Central memory CD4-positive, alpha-beta T cell (primary cell): ENCODE measurements at regions not wholly inside any gene's neighbourhood (a gene's known extent, or its start where the extent isn't known, plus 50 kb on each side); places are given as distances from the start of the nearest gene placed in this dataset.

Source experiments
- DNase-seq: peaks from one replicate; pipeline ENCODE4 v3.0.0; 2022

GRCh38 chr5:158392753-158393152, 533.8 kb upstream of the CLINT1 start:
- no peak for DNase-seq

- no peak for DNase-seq
These were observed 531.6 kb upstream of the CLINT1 start for GRCh38 chr5:158390577-158390976.

GRCh38 chr5:158389786-158390185, 530.8 kb upstream of the CLINT1 start:
- DNase-seq, result no peak

- no peak for DNase-seq
These were observed 529.1 kb upstream of the CLINT1 start for GRCh38 chr5:158388021-158388420.

- no peak for DNase-seq
These were observed 528.6 kb upstream of the CLINT1 start for GRCh38 chr5:158387499-158387898.

GRCh38 chr5:158385982-158386381, 527.0 kb upstream of the CLINT1 start:
- no peak for DNase-seq

- DNase-seq, result no peak
These were observed 525.9 kb upstream of the CLINT1 start for GRCh38 chr5:158384535-158385481.

- DNase-seq, result no peak
These were observed 524.5 kb upstream of the CLINT1 start for GRCh38 chr5:158383486-158383885.

- no peak for DNase-seq
These were observed 523.5 kb upstream of the CLINT1 start for GRCh38 chr5:158382473-158382872.

- DNase-seq, result no peak
These were observed 522.7 kb upstream of the CLINT1 start for GRCh38 chr5:158381614-158382160.

- DNase-seq, result no peak
These were observed 521.7 kb upstream of the CLINT1 start for GRCh38 chr5:158380661-158381060.

- no peak for DNase-seq
These were observed 520.0 kb upstream of the CLINT1 start for GRCh38 chr5:158378931-158379330.

- no peak for DNase-seq
These were observed 517.7 kb upstream of the CLINT1 start for GRCh38 chr5:158376679-158377078.

- DNase-seq, result no peak
These were observed 516.6 kb upstream of the CLINT1 start for GRCh38 chr5:158375531-158375930.

- DNase-seq, result no peak
These were observed 514.9 kb upstream of the CLINT1 start for GRCh38 chr5:158373608-158374395.

GRCh38 chr5:158369241-158369640, 510.3 kb upstream of the CLINT1 start:
- DNase-seq, result no peak

- no peak for DNase-seq
These were observed 509.7 kb upstream of the CLINT1 start for GRCh38 chr5:158368686-158369085.

- no peak for DNase-seq
These were observed 505.4 kb upstream of the CLINT1 start for GRCh38 chr5:158364367-158364766.

GRCh38 chr5:158354958-158355357, 496.0 kb upstream of the CLINT1 start:
- no peak for DNase-seq

GRCh38 chr5:158351485-158352125, 492.7 kb upstream of the CLINT1 start:
- no peak for DNase-seq

GRCh38 chr5:158349987-158350386, 491.0 kb upstream of the CLINT1 start:
- DNase-seq, result no peak

GRCh38 chr5:158344376-158344775, 485.4 kb upstream of the CLINT1 start:
- DNase-seq, result no peak

GRCh38 chr5:158340608-158341007, 481.7 kb upstream of the CLINT1 start:
- no peak for DNase-seq
